GM10248 (cell line): ENCODE measurements at regions not wholly inside any gene's neighbourhood (a gene's known extent, or its start where the extent isn't known, plus 50 kb on each side); places are given as distances from the start of the nearest gene placed in this dataset.

ENCODE experiments used
- CTCF ChIA-PET: fragments of 300-600 bp; sonication (Branson Sonifier 250); formaldehyde crosslinking; extraction: SDS; loops from one replicate; lab custom pipeline; 2021; ENCODE audit warnings: antibody characterized with exemption; lab: Yijun Ruan, JAX
- POLR2A ChIA-PET: fragments of 350-650 bp; sonication (Branson Sonifier 250); formaldehyde crosslinking; extraction: SDS; loops from one replicate; lab custom pipeline; 2020; ENCODE audit warnings: antibody characterized with exemption; lab: Yijun Ruan, JAX
- DNase-seq: peaks from one replicate; pipeline ENCODE4 v3.0.0; 2012; ENCODE audit errors: extremely low spot score
- TF ChIP-seq, protein P1 (sequence below): IDR thresholded peaks from 2 replicates; pipeline ENCODE4 v1.5.1; 2012; ENCODE audit warnings: mild to moderate bottlenecking, low read depth; ENCODE audit errors: extremely low read depth, missing control alignments, control extremely low read depth

DNA sequence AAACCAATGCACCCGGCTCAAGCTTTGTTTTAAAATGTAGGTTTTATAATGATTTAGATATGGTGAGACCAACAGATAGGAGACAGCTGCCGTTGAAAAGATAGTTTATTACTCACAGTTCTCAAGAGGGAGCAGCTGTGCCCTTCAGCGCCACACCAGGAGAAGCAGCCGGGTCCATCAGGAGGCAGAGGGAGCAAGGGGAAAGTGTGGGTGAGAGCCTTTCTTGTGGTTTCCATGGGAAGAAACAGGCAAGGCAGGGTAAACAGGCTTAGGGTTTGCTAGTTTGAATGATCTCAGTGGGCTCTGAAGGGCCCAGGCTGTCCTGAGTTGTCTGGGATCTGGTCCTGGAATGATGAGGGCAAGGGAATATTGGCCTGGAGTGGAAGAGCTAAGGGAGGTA is 117.7 kb upstream of the PLCB4 start:
- DNase-seq: no peak
- TF ChIP-seq, protein P1, sequence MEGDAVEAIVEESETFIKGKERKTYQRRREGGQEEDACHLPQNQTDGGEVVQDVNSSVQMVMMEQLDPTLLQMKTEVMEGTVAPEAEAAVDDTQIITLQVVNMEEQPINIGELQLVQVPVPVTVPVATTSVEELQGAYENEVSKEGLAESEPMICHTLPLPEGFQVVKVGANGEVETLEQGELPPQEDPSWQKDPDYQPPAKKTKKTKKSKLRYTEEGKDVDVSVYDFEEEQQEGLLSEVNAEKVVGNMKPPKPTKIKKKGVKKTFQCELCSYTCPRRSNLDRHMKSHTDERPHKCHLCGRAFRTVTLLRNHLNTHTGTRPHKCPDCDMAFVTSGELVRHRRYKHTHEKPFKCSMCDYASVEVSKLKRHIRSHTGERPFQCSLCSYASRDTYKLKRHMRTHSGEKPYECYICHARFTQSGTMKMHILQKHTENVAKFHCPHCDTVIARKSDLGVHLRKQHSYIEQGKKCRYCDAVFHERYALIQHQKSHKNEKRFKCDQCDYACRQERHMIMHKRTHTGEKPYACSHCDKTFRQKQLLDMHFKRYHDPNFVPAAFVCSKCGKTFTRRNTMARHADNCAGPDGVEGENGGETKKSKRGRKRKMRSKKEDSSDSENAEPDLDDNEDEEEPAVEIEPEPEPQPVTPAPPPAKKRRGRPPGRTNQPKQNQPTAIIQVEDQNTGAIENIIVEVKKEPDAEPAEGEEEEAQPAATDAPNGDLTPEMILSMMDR: no peak
- ChIA-PET CTCF (interaction anchor here (1.4 kb wide), 1 partner anchor 269 kb away, joined by 3 read pairs; no protein-coding TSS in a partner anchor), POLR2A (no interaction called here)

DNA sequence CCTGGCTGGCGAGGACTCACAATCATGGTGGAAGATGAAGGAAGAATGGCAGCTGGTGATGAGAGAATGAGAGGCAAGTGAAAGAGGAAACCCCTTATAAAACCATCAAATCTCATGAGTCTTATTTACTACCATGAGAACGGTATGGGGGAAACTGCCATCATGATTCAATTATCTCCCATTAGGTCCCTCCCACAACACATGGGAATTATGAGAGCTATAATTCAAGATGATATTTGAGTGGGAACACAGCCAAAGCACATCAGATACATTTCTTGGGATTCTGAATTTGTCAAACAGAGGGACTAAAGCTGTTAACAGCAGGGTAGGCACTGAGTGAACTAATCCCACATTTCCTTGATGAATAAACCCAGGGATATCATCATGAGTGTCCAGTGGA is 116.2 kb upstream of the PLCB4 start:
- ChIA-PET POLR2A (no interaction called here), CTCF (interaction anchor here (0.8 to 1.4 kb wide), 2 partner anchors 15 to 267 kb away, joined by 3 read pairs; no protein-coding TSS in a partner anchor)

DNA sequence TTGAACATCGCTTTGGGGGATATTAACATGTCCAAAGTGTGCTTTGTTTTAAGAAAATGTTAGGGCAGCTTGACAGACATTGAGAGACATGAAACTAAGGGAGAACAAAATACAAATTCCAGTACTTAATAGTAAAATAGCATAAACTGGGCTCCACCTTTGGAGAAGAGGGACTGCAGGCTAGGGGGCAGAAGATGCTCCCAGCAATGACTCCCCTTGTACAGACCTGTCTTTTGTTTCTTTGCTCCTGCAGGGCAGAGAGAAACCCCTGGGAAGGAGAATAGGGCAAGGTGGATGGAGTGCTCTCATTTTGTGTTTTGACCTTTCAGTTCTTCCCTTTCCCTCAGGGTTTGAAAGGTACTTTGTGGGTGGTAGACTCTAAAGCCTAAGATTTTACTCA is 115.6 kb upstream of the PLCB4 start:
- CTCF ChIA-PET: no interaction called here
- DNase-seq: no peak
- POLR2A ChIA-PET: no interaction called here
- TF ChIP-seq, protein P1: no peak

More for the DNA sequence above, 116.2 kb upstream of the PLCB4 start:
- TF ChIP-seq, protein P1: no peak
- no peak for DNase-seq

DNA sequence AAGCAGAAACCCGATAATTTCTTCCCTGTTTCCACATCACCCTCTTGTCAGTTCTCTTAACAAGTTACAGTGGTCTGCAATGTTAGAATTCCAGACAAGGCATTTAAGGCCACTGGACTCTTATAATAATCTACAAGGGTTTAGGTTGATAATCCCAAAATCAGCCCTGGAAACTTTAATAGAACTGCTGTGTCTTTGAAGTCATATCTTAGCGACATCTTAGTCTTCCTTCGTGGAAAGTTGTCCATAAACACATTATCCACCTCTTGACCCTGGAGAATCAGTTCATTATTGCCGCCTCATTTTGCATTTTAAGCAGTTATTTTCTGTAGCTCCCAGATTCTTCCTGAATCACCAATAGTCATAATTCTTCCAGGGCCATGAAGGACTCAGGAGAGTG is 108.6 kb upstream of the PLCB4 start:
- CTCF ChIA-PET: no interaction called here
- POLR2A ChIA-PET: no interaction called here
- DNase-seq: no peak
- TF ChIP-seq, protein P1: no peak

DNA sequence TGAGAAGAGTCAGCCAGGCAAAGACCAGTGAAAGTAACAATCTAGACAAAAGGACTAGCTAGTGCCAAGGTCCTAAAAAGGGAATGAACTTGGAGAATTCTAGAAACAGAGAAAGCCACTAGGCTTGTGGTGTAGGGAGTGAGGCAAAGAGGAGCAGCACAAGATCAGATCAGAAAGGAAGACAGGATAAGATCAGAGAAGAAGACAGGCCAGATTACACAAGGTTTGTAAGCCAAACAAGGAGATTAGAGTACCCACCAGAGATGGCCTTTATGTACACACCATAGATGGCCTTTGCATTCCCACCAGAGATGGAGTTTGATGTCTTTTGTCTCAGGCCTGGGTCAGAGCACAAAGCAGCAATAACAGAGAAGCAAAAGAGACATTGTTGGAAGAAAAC is 105.6 kb upstream of the PLCB4 start:
- POLR2A ChIA-PET: no interaction called here
- TF ChIP-seq, protein P1: no peak
- DNase-seq: no peak

DNA sequence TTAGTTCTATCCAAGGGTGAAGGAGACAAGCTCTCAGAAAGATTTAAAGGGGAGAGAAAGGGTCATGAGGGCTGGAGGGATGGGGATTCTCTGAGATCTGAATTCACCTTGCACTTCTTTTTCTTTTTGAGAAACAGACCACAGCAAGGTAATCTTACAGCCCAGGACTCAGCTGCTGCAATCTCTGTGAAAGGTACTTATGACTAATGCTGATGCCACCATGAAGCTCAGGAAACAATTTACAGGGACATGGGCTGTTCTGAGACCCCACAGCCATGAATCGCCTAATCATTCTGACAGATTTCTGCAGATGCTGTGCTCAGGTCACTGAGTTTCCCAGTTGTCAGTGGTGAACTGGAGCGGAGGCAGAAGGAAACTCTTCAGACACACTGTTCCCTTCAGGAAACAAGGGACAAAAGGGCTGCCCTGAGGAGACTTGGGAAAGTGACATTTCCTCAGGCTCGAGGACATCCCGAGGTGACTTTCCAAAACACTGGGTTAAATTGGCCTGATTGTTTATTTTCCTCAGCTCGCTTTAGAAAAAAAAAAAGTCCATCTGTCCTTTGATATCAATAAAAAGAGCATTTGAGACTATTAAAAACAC is 103.8 kb upstream of the PLCB4 start:
- CTCF ChIA-PET: no interaction called here
- POLR2A ChIA-PET: no interaction called here
- DNase-seq: no peak
- TF ChIP-seq, protein P1: no peak

More for the DNA sequence above, 105.6 kb upstream of the PLCB4 start:
- CTCF ChIA-PET: no interaction called here
